Stomach (tissue), 8 donors: ENCODE measurements at regions not wholly inside any gene's neighbourhood (a gene's known extent, or its start where the extent isn't known, plus 50 kb on each side); places are given as distances from the start of the nearest gene placed in this dataset.

Source experiments
- DNase-seq, 2 donors: peaks; one replicate each; pipeline versions ENCODE4 v3.0.0 to v3.0.0-alpha.2; 2013 to 2019
- H3K27ac ChIP-seq, 5 donors: fragments of 200-600 bp in 4 of 5; sonication (generic) in 4 of 5; one replicate each; pipeline ENCODE4 v1.5.1; 2013 to 2019; ENCODE audit warnings: mild to moderate bottlenecking in 1 of 5, moderate library complexity in 1 of 5
- H3K27me3 ChIP-seq, 3 donors: fragments of 200-600 bp; sonication (generic); one replicate each; pipeline ENCODE4 v1.5.1; 2017 to 2019; ENCODE audit warnings: mixed run types in 1 of 3
- H3K36me3 ChIP-seq, 4 donors: fragments of 200-600 bp; sonication (generic); 1 replicate in 3 of 4; 2 replicates in 1 of 4; pipeline ENCODE4 v1.5.1; 2016 to 2019
- H3K4me1 ChIP-seq, 4 donors: fragments of 200-600 bp; sonication (generic); one replicate each; pipeline ENCODE4 v1.5.1; 2016 to 2019
- H3K4me3 ChIP-seq, 4 donors: fragments of 200-600 bp; sonication (generic) in 3 of 4; one replicate each; pipeline ENCODE4 v1.5.1; 2016 to 2019; ENCODE audit warnings: mild to moderate bottlenecking in 1 of 4
- H3K9me3 ChIP-seq, 4 donors: fragments of 200-600 bp; sonication (generic); one replicate each; pipeline ENCODE4 v1.5.1; 2016 to 2019
- EP300 ChIP-seq: sonication (generic); formaldehyde crosslinking; IDR thresholded peaks from one replicate; pipeline ENCODE4 v1.6.1; 2017; ENCODE audit warnings: antibody characterized with exemption
- POLR2A ChIP-seq, 4 donors: fragments of 450-650 bp; IDR thresholded peaks; one replicate each; pipeline ENCODE4 v1.6.1; 2016; ENCODE audit warnings: antibody characterized with exemption in 4 of 4, control low read depth in 2 of 4, mild to moderate bottlenecking in 1 of 4, moderate library complexity in 1 of 4
- POLR2AphosphoS5 ChIP-seq, 3 donors: sonication (generic); formaldehyde crosslinking; IDR thresholded peaks; one replicate each; pipeline ENCODE4 v1.6.1; 2016; ENCODE audit warnings: antibody characterized with exemption in 3 of 3
- WGBS, 5 donors: extraction: QIAGEN DNeasy Blood & Tissue Kit in 3 of 5; methylation state at CpG; one replicate each; pipeline versions ENCODE4 v1.1.5 to v1.1.7; 2013 to 2018; 5-methylcytosine and 5-hydroxymethylcytosine counted together
- intact Hi-C: fragments of 100-400 bp; cut with DNase I; formaldehyde crosslinking; loops from one replicate; pipeline ENCODE4 v1.15.1; 2023; ENCODE audit warnings: low total_unique reads
- TF ChIP-seq, protein P1 (sequence below), 7 experiments: fragments of 450-650 bp in 4 of 7; fragments of 200-600 bp in 3 of 7; sonication (generic) in 3 of 7; IDR thresholded peaks; one replicate each; pipeline ENCODE4 v1.5.1; 2016 to 2019; ENCODE audit warnings: antibody characterized with exemption in 7 of 7, control low read depth in 2 of 7, mild to moderate bottlenecking in 1 of 7
- donor health status: healthy with polysubstance abuse.
- donor health status: Bipolar disorder and iron deficiency.
- donor health status: healthy.

DNA sequence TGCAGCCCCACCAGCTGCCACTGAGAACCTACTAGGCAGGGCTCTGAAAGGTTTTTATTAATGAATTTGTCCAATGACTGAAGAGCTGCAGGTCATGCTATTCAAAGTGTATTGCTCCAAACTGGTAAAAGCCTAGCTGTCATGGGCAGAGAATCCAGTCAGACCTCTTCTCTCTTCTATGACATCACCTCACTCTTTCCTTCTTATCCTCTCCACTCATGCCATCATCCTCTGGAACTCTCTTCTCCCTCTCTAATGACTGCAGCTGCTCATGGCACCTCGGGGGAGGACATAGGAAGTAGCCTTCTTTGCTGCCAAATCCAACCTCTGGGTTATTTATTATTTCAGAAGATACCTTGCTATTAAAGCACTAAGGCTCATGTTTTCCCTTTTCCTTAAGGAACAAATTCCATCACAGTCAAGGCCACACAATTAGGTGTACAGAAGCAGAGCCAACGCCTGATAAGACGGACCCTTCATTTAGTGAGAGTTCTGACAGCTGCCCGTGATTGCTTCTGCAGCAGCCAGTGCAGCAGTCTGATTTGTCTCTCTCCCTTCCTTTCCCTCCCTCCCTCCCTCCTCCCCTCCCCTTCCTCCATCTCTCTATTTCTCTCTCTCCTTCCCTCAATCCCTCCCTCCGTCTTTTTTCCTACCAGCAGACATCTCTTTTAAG lies 87.0 kb upstream of the ONECUT1 start:
- Histone ChIP-seq H3K4me3 (no peak overlapping the region), H3K27me3 (no peaks in the 10 kb centered on the region), H3K36me3 (no peaks in the 10 kb centered on the region), H3K27ac (no peak overlapping the region), H3K9me3 (no peaks in the 10 kb centered on the region), H3K4me1 (no peaks in the 10 kb centered on the region)
- TF ChIP-seq POLR2A (IDR thresholded peaks at IDR 0.05): no peak
- no peak for TF ChIP-seq EP300
- no peak for TF ChIP-seq POLR2AphosphoS5 (IDR thresholded peaks at IDR 0.05)
- TF ChIP-seq, protein P1, sequence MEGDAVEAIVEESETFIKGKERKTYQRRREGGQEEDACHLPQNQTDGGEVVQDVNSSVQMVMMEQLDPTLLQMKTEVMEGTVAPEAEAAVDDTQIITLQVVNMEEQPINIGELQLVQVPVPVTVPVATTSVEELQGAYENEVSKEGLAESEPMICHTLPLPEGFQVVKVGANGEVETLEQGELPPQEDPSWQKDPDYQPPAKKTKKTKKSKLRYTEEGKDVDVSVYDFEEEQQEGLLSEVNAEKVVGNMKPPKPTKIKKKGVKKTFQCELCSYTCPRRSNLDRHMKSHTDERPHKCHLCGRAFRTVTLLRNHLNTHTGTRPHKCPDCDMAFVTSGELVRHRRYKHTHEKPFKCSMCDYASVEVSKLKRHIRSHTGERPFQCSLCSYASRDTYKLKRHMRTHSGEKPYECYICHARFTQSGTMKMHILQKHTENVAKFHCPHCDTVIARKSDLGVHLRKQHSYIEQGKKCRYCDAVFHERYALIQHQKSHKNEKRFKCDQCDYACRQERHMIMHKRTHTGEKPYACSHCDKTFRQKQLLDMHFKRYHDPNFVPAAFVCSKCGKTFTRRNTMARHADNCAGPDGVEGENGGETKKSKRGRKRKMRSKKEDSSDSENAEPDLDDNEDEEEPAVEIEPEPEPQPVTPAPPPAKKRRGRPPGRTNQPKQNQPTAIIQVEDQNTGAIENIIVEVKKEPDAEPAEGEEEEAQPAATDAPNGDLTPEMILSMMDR (IDR thresholded peaks at IDR 0.05): no peak
- 31 to 39% (median 36%) methylated on average over 5 of the region's 5 CpGs for whole genome bisulfite sequencing, 5 donors
- intact Hi-C loops: no loop called here
- DNase-seq: no peak

DNA sequence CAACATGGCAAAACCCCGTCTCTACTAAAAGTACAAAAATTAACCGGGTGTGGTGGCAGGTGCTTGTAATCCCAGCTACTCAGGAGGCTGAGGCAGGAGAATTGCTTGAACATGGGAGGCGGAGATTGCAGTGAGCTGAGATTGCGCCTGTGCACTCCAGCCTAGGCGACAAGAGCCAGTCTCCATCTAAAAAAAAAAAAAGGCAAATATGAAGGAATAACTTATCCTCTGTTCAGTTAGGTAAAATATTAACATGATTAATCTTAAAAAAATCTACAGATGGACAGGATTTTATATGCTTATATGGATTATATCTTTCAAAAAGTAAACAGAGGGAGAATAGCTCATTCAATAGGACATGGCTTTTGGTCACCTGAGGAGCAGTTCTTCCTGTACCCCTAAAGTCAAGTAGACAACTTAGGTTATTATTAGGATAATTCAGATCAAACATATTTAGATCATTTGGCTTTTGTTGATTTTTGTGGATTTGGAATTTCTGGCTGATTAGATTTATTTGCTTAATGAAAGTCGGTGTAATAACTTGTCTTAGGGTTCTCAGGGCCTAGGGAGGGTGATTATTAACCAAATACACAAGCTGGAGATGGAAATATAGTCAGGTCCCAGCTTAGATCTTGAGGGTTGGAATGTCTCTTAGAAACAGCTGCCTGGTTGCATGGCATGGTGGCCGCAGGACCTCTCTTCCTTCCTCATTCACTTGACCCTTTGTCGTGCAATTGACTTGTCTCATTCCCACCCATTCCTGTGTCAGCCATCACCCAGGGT lies 82.1 kb upstream of the ONECUT1 start:
- Histone ChIP-seq H3K4me3 (no peak overlapping the region), H3K27ac (no peak overlapping the region), H3K27me3 (peaks cover 0 to 5% (median 4%) of the 10 kb centered on the region in 3 donors), H3K4me1 (no peaks in the 10 kb centered on the region), H3K9me3 (no peaks in the 10 kb centered on the region), H3K36me3 (no peaks in the 10 kb centered on the region)
- WGBS, 5 donors: 41 to 64% (median 57%) methylated on average over 8 of the region's 8 CpGs
- peak in 1 of 2 donors; percentile 3 for DNase-seq
- no peak for TF ChIP-seq POLR2AphosphoS5 (IDR thresholded peaks at IDR 0.05)
- TF ChIP-seq, protein P1 (IDR thresholded peaks at IDR 0.05): no peak
- no peak for TF ChIP-seq EP300
- TF ChIP-seq POLR2A (IDR thresholded peaks at IDR 0.05): no peak
- intact Hi-C loops: no loop called here

DNA sequence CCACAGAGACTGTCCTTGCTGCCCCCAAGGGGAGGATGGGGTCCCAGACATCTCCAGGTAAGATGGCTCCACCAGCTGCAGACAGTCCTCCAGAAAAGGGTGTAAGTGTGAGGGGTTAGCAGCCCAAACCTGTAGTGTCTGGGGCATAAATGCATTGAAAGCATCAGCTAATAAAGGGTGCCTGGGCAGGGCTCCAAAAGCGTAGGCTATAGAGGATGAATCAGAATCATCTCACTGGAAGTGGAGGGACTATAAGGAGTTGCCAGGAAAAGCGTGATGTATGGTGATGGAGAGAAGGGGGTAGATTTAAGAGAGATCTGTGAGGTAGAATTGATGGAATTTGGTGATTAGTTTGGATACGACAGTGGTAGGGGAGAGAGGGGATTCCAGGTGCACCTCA lies 79.9 kb upstream of the ONECUT1 start:
- Histone ChIP-seq H3K36me3 (no peaks in the 10 kb centered on the region), H3K27ac (no peak overlapping the region), H3K27me3 (peaks cover 0 to 5% (median 4%) of the 10 kb centered on the region in 3 donors), H3K4me1 (no peaks in the 10 kb centered on the region), H3K9me3 (peaks cover 0 to 15% (median 7%) of the 10 kb centered on the region in 4 donors), H3K4me3 (no peak overlapping the region)
- intact Hi-C loops: no loop called here
- whole genome bisulfite sequencing, 5 donors: 80 to 90% (median 82%) methylated on average over 3 of the region's 3 CpGs
- no peak for DNase-seq
- no peak for TF ChIP-seq POLR2AphosphoS5 (IDR thresholded peaks at IDR 0.05)
- TF ChIP-seq POLR2A (IDR thresholded peaks at IDR 0.05): no peak
- TF ChIP-seq, protein P1 (IDR thresholded peaks at IDR 0.05): no peak
- TF ChIP-seq EP300: no peak

DNA sequence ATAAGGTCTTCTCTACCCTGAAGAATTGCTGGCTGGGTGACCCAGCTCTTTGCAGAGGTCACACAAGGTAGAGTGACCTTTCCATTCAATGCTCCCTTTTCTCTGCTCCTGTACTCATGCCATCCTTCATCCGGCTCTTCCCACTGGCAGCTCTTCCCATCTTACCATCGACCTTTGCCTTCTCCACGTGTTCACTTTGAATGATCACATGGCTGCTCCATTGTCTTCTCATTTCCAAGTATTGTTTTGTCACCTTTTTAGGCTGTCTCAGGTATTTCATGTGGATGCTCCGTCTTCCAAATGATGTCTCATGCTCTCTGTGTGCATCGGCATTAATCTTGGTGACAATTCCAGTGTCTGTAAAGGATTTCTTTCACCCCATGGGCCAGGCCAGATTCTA lies 76.6 kb upstream of the ONECUT1 start:
- no peak for DNase-seq
- Histone ChIP-seq H3K27ac (no peak overlapping the region), H3K4me1 (no peaks in the 10 kb centered on the region), H3K36me3 (no peaks in the 10 kb centered on the region), H3K9me3 (peaks cover 0 to 18% (median 7%) of the 10 kb centered on the region in 4 donors), H3K27me3 (peaks cover 0 to 11% (median 4%) of the 10 kb centered on the region in 3 donors), H3K4me3 (no peak overlapping the region)
- intact Hi-C loops: no loop called here
- WGBS, 5 donors: 70 to 74% (median 73%) methylated on average over 5 of the region's 5 CpGs
- no peak for TF ChIP-seq POLR2AphosphoS5 (IDR thresholded peaks at IDR 0.05)
- no peak for TF ChIP-seq EP300
- no peak for TF ChIP-seq POLR2A (IDR thresholded peaks at IDR 0.05)
- TF ChIP-seq, protein P1 (IDR thresholded peaks at IDR 0.05): no peak
